GM18499 (cell line): ENCODE measurements at regions not wholly inside any gene's neighbourhood (a gene's known extent, or its start where the extent isn't known, plus 50 kb on each side); places are given as distances from the start of the nearest gene placed in this dataset.

Experiments used
- ATAC-seq: cut with Tn5 transposase; IDR thresholded peaks from one replicate; pipeline ENCODE4 v1.9.1; 2021; ENCODE audit warnings: moderate number of reproducible peaks; ENCODE audit not compliant: insufficient read depth, unreplicated experiment

DNA sequence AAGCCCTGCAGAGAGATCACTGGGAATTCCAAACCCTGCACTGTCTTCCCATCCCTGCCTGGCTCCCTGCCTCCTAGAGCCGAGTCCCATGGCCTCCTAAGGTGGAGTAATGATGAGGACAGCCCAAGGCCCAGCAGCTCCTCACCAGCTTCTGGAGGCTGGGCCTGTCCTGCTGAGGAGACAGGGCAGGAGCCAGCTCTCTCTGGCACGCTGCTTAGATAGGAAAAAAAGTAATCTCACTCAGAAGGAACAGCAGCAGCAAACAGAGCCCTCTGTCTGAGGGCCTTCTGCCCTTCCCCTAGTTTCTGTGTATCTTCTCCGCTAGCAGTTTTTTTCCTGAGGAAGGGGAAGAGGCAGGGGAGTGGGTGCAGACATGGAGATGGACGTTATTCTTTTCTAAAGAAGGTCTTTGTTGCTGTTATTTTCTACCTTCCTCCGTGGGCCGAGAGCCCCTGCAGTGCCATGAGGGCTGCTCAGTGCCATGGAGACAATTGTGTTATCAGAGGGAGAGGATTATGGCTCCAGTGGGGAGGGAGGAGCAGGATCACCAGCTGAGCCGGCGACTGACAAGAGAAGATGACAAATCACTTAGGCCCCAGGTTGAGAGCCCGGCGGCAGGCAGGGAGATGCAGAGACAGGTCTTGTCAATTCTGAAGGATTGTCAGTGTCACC, 315.3 kb downstream of the BUD13 start:
- no peak for ATAC-seq

- ATAC-seq = no peak
Measured at GRCh38 chr11:116454951-116455350, 317.8 kb downstream of the BUD13 start.

DNA sequence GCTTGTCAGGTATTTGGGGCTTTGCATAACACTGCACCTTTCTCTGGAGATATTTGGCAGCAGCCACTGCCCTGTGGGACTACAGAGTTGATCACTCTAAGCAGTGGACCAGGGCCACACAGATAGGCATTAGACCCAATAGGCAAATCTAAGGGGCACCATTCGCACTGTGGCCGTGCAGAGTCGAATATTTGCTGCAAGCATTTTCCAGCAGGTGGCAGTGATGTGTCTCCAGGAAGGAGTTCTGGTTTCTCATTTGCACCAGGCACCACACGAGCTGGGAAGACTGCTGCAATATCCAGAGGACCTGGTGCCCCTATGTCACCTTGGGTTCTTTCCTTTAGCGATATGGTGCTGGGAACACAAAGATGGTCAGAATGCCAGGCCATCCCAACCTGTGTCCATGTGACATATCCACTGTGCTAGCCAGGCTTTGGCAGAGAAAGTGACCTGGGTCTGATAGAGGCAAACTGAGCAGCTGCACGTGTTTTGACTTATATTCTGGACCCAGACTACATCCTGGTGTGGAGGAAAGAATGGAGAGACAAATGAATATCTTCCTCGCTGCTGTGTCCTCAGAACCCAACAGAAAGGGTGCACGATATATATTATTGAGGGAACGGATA, 318.7 kb downstream of the BUD13 start:
- ATAC-seq = no peak

- no peak for ATAC-seq
Measured at GRCh38 chr11:116452461-116452860, 320.3 kb downstream of the BUD13 start.

GRCh38 chr11:116449522-116449921, 323.3 kb downstream of the BUD13 start:
- ATAC-seq = no peak

- no peak for ATAC-seq
Measured at GRCh38 chr11:116446048-116446941, 326.5 kb downstream of the BUD13 start.

- ATAC-seq = no peak
Measured at GRCh38 chr11:116445108-116446047, 327.4 kb downstream of the BUD13 start.

- ATAC-seq = no peak
Measured at GRCh38 chr11:116442238-116442752, 330.5 kb downstream of the BUD13 start.

DNA sequence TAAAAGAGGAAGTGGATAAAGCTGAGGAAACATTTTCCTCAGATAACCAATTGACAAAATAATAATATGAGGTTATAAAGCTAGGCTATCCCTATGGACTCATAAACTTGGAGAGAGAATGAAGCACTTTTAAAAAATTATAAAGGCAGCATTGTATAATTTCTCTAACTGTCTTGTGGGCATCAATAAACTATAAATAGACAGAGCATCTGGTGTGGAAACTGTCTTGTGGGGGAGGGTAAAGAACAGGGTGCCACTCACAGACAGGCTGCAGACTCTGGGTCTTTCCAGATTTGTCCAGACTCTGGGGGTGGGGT, 333.5 kb downstream of the BUD13 start:
- no peak for ATAC-seq

DNA sequence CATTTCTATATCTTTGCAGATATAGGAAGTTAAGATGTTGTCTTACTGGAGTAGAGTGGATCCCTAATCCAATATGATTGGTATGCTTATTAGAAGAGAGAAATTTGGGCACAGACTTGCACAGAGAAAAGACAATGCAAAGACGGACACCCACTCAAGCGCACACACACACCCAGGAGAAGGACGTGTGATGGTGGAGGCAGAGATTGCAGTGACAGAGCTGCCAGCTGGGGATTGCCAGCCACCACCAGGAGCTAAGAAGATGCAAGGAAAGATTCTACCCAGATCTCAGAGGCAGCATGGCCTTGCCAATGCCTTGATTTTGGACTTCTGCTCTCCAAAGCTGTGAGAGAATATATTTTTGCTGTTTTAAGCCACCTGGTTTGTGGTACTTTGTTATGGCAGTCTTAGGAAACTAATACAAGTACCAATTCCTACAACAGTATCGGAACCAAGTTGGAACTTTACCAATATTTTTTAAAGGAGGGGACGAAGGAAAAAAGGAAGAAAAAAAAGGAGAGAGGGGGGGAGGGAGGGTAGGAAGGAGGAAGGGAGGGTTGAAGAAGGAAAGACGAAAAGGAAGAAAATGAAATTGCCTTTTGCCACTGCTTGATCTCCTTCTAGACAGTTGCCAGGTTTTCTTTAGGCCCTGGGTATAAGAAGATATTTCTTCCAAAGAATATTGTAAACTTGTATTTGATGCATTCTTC, 334.0 kb downstream of the BUD13 start:
- ATAC-seq = no peak

DNA sequence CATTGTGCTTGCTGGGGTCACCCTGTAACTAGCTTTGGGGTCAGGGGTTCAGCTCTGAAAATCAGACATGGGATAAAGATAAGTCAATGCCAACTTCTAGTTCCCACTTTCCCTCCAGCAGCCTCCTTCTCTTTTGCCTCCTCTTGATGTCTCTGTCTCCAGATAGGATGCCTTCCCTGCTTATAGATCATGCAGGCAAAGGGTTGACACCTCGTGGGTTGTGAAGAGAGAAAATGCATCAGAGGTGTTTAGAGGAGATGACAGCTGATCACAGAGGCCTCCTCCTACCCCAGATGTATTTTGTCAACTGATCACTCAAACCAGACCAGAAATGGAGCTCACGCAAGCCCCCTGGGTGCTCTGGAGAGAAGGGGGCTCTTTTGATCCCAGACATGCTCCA, 337.8 kb downstream of the BUD13 start:
- no peak for ATAC-seq

DNA sequence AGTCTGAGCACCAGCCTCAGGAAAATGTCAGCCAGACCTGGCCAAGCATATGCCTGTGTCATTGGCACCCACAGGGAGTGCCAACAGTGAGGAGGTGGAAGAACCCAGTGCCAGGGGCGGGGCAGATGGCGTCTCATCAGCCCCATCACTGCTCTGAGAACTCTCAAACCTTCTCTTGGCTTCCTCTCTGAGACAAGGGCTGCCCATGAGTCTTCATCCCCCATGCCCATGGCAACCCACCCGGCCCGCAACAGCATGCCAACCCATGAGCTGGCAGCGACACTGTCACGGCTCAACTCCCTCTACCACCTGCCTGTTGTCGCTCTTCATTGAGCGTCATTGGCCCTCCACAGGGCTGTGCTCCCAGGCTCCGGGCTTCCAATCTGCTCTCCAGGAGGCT, 340.5 kb downstream of the BUD13 start:
- ATAC-seq = no peak

DNA sequence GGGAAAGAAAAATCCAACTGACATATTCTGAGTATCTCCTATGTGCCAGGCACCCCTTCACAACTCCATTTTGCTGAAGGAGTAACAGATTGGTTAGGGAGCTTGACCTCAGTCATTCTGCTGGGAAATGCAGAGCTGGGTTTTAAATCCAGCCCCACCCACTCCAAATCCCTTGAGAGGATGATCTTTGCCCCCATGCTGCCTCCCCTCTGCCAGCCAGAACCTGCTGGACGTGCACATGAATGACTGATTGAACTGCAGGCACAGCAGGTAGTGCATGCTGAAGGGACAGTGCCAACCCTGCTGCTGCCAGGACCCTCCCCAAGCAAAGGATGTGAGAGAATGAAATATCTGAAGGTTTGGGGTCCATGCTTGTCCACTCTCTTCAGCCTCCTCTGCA, 340.9 kb downstream of the BUD13 start:
- ATAC-seq = no peak

DNA sequence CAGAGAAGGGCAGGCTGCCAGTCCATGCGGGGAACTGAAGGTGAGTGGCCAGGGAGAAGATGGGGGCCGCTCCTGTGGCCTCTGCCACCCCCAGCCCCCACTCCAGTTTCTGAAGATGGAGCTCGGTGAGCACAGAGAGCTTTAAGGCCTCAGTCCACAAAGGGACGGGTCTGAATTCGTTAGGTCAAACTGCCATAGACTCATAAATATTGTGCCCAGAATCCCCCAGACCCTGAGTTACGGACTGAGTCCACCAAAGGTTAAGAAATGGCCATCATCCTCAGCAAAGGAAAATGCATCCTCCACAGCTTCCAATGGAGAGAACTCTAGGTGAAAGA, 344.2 kb downstream of the BUD13 start:
- no peak for ATAC-seq

DNA sequence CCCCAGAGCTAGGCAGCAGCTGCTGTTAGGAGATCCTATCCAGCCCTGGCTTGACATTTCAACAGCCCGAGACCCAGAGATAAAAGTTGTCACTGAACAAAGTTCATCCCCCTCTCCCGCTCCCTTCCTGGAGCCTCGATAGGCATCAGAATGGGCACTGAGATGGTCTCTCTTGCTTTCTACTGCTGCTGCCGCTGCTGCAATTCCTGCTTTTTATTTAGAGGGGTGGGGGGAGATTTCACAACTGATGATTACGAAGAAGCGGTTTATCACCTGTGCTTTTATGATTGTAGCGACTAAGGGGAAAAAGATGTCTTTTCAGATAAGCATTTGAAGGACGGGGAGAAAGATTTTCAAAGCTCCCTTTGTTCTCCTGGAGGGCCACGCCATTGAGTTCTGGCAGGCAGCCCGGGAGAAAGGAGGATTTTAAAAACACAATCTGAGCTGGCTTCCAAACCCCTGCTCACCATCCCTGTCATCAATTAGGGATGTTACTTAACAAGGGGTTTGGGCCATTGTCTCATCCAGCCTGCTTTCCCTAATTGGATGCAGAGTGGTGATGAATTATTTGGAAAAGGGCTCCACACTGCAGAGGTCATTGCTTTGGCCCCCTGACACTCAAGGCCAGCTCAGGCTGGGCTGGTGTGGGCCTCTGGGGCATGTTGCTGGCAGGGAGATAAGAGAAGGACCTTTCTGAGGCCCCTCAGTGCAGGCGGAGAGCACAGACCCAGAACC, 344.7 kb downstream of the BUD13 start:
- no peak for ATAC-seq

DNA sequence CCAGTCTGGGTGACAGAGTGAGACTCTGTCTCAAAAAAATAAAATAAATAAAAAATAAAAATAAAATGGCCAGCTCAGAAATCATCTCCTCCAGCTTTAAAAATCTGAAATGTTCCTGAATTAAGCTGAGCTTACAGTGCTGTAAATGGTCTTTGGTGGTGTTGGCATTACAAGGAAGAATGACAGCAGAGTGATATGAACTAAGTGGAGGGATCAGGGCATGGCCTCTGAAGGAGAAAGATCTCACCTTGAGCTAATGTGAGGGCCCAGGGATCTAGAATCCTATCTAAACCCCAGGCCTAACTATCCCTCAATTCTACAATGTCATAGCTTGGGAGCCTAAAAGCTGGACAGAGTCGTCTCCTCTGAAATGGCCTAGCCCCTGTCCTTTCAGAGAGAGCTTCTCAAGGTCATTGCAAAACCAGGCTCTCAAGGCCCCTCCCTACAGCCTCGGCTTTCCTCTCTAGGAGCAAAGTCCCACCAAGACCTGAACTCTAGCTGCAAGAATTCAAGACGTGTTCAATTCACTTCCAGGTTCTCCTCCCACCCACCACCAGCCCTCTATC, 345.4 kb downstream of the BUD13 start:
- ATAC-seq = no peak

GRCh38 chr11:116426761-116427160, 346.0 kb downstream of the BUD13 start:
- ATAC-seq = no peak

DNA sequence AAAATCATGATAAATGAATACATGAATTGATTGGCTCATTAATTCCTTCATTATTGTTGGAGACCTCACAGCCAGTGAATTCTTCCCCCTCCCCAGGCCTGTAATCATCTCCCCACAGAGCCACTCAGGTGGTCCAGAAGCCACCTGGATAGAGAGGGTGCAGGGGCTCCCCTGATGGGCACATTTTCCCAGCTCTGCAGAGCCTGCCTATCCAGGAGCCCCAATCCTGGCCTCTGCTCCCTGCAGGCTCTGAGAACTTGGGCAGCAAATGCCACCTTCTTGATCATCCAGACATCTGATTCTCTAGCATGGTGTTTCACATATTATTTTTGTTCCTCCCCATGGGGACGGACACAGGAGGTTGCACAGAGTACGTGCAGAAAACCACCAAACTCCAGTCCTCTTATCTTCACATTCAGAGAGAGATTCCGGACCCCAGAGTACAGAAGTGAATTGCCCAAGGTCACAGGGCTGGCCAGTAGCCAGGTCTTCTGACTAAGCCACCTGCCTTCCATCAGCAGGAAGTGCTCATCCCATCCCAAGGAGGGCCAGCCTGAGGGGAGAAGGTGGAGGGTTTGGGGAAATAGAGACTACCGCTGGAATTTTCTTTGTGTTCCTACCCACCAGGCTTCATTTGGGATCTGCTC, 348.0 kb downstream of the BUD13 start:
- ATAC-seq = no peak
